NCI-H1092 (cell line): ENCODE measurements at regions not wholly inside any gene's neighbourhood (a gene's known extent, or its start where the extent isn't known, plus 50 kb on each side); places are given as distances from the start of the nearest gene placed in this dataset.
"Not testable (repeated sequence)": the region's sequence is repeated elsewhere in the genome, so short reads cannot be mapped to it uniquely, and the experiment has no call there.

Experiments
- DNase-seq: peaks from one replicate; lab custom pipeline; 2025; lab: John Stamatoyannopoulos, UW

DNA sequence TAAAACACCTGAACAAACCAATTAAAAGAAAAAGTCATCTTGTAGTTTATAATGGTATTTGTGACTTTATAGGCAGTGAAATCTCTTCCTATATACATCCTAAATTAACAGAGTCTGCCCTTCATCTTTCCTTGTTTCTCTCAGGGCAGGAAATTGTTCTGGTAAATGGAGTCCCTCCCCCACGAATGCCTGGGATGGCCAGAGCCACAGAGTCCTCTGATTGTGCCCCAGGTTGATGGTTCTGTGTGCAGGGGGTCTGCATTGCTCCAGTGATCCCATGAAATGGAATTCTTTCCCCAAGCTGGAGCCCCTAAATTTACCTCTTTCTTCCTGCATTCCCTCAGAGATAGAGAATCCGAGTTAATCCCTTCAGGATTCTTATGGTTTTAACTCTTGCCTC is 155.5 kb downstream of the MTX2 start:
- DNase-seq: no peak

DNA sequence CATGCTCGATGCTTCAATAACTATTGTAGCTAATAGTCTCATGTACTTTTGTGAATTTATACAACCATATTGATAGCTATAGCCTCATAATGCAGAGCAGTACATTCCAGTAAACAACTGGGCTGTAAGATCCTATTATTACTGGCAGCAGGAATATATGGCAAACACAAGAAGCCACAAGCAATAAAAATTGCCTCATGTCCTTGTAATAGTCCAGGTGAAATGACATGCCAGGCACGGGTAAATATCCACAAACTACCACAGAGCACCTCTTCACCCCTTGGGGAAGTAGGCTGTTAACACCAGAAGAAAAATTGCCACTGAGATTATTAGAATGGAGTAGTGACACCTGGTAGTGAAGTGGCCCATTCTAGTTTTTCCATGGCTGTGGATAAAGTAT is 158.3 kb downstream of the MTX2 start:
- DNase-seq: no peak

DNA sequence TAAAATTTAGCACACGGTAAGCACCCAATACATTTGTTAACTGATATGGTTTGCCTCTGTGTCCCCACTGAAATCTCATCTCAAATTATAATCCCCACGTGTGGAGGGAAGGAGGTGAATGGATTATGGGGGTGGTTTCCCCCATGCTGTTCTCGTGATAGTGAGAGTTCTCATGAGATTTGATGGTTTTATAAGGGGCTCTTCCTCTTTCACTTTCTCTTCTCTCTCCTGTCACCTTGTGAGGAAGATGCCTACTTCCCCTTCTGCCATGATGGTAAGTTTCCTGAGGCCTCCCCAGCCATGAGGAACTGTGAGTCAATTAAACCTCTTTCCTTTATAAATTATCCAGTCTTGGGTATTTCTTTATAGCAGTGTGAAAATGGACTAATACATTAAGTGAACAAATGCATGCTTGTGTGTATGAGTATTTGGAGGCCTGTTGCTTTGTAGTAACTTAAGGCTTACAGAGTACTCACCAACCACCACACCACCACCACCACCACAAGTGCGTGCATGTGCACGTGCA is 159.8 kb downstream of the MTX2 start:
- DNase-seq: not testable (repeated sequence)

DNA sequence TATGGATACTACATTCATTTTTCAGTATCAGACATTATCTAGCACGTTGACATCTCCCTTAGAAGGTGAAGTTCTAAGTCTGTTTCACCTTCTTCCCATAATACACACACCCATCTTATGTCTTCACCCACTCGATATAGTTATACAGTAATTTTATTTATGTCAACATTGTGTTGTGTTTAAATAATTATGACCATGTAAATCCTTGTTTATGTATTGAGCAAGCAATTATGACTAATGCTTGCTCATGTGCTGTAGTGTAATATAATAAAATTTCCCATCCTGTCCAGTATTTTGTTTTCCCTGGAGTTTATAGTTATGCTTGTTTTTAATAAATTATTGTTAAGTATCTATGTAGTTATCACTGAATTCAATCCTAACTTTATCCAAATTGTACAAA is 163.2 kb downstream of the MTX2 start:
- no peak for DNase-seq

DNA sequence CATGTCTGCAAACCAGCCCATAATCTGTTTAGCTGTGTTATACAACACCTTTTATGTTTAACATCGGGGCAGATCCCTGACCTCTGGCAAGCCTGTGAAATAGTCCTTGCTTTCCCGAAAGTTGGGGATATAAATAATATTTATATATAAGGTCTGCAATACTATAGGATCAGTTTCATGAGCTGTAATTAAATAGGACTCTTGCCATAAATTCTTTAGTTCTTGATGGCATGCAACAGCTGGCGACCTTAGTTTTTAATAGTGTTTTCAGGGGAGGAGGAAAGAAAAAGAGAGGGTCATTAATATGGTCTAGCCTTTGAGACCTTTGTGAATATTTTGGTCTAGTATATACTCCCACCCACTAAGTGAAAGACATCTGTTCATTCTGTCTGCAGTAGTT is 166.5 kb downstream of the MTX2 start:
- DNase-seq: no peak

DNA sequence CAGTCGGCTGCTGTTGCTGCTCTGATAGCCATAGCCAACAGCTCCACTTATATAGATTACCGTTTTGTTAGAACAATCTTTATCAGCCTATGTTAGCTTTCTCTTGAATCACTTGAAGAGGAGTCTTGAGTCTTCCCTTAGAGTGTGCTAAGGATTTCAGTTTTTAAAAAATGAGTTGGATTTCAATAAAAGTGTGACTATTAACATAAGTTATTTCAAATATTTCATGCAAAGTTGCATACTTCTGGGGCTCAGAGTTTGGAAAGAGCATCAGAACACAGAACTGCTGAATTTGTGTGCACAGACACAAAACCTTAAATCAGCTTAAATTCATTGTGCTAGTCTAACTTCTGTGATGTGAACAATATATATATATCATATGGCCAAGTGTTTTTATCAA is 174.7 kb downstream of the MTX2 start:
- no peak for DNase-seq

DNA sequence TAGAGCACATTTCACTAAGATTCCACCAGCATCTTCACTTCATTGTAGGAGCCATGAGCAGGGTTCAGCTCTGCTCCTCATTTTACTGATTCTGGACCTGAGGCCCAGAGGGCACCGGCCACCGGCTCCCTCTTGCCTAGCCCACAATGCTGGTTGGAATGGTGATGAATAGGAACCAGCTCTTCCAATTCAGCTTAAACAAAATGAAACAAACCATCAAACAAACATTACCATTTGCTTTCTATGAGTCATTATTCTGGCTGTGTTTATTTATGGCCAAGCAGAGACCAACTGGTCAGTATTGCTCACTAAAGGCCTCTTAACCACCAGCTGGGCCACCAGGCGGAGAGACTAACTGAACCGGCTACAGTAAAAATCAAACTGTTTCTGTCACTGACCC is 176.7 kb downstream of the MTX2 start:
- DNase-seq: no peak

DNA sequence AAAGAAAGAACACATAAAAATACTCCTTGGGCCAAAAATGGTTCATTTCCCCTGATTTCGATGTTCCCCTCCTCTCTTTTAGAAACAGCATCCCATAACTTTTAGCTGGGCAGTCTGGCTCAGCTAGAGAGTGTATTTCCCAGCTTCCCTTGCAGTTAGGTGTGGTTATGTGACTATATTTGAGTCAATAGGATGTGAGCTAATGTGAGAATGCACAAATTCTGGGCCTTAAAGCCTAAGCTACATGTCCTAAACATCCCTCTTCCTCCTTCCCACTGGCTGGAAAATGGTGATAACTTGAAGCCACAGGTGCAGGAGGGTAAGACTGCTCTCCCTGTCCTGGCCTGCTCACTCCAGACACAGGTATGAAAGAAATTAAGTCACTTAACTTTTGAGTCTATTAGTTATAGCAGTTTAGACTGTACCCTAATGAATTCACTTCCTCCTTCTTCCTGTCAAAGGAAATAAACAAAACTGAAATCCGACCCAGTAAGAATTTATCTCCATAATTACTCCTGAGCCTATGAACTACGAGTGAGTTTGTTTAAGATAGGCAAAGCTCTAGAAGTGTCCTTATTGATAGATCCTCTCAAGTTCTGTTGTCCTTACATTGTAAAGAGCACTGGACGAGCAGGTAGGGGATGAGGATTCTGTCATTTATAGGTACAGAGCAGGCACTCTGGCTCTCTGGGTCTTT is 177.6 kb downstream of the MTX2 start:
- no peak for DNase-seq

DNA sequence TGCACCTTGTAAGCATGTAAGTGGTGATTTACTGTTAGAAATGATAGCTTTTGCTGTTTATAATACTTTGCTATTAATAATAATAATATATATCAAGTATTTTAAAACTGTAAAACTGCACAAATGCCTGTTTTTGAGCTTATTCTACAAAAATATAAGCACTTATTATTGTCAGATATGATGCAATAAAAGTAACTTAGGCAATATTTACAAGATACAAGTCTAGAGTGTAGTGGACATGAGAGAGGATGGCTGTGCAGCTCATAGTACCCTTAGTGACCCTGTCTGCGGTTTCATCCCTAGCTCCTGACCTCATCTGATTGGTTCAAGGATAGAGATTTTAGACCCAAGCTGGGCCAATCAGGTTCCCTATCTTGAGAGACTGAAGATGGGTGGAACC is 178.4 kb downstream of the MTX2 start:
- DNase-seq: no peak

DNA sequence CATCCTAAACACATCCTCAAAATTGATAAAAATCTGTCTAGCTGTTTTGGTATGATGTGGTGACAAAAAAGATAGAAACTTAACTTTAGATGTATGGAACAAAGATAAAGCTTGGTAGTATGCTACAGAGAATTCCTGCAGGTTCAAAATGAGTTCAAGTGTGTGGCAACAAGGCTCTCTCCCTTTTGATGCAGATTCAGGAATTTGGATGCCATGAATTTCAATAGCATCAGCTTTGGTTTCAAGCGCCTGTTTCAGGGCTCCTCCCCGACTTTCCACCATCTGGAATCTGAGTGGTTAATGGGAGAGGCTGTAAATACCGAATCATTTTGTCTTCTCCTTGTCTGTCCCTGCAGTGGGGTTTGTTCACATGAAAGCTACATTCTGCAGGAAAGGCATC is 180.6 kb downstream of the MTX2 start:
- no peak for DNase-seq

DNA sequence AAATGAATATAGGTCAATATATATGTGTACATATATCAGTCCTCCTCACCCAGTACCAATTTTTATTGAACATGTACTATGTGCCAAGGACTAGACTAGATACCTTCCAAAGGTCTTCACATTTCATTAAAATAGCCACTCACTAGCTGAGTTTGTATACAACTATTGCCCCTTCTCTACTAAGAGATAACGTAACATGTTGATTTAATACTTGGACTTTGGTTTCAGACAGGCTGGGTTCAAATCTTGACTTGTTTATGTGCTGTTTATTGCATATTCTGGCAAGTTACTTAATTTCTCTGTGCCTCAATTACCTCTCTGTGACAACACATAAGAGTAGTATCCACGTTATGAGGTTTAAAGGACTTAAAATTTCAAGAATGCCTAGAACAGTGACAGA is 184.5 kb downstream of the MTX2 start:
- no peak for DNase-seq

DNA sequence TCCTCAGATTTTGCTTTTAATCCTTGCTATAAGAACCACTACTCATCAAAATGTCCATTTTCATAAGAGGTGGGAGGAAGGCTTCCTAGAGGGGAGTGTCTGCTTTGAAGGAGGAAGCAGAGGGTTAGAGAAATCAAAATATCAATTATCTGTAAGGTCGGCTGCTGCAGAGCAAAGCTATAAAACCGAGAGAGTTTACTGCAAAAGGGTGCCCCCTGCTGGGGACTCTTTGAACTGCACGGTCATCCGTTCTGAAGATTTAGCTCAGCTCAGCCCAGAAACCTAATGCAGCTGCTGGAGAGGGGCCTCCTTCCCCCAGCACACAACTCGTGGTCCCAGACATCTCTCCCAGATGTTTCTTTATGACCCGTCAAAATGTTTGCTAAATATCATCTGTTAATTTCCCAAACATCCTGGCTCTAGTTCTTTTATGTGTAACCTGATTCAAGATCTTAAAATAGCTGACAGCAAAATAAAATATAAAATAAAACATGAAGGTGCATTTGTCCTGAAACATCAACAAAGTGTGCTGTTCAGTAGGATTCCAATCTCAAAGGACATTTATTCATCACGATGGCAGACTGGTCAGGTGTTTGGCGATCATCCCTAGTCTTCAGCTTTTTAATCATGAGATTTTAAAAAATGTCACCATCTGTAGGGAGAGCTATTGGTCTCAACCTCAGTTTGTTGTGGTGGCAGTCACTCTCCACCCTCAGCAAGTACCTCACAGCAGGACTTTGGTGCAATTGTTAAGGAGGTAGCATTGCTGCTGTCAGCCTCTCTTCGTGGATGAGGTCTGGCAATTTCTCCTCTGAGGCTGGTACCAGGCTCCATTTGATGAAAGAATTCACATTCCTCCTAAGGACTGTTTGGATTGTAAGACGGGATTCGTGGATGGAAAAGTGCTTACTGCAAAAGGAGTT is 185.9 kb downstream of the MTX2 start:
- DNase-seq: peak; percentile 51

DNA sequence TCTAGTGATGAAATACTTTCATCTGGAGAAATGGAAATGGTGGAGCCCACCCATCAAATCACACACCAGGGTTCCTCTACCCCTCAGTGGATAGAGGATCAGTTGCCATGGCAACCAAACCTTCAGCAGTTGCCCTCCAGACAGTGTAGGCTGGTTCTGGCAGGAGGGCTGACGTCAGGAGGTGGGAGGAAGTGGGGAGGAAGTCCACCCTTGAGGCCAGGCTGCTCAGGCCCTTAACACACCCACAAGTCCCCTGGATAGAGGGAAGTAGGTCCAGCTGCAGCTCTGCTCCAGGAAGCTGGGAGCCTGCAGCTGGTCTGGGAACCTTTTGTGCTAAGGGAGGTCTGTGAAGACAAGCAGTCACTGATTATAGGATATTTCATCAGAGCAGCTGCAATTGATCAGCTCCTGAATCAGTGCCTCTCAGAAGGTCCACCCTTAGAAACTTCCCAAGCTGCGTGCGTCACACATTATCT is 186.6 kb downstream of the MTX2 start:
- no peak for DNase-seq

DNA sequence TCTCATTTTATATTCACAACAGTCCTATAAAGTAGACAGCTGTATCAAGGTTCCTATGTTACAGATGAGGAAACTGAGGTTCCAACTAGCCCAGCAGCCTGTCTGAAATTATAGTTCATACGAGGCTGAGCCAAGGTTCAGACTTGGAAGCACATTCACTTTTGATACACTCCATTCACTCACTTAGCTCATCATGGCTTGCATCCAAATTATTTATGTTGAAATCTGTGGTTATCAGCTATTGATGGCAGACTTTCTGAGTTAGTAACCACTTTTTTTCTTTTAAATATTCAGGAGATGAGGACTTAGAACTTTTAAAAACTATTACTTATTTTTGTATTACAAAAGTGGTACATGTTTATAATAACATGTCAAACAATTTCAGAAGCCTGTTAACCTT is 188.2 kb downstream of the MTX2 start:
- no peak for DNase-seq

DNA sequence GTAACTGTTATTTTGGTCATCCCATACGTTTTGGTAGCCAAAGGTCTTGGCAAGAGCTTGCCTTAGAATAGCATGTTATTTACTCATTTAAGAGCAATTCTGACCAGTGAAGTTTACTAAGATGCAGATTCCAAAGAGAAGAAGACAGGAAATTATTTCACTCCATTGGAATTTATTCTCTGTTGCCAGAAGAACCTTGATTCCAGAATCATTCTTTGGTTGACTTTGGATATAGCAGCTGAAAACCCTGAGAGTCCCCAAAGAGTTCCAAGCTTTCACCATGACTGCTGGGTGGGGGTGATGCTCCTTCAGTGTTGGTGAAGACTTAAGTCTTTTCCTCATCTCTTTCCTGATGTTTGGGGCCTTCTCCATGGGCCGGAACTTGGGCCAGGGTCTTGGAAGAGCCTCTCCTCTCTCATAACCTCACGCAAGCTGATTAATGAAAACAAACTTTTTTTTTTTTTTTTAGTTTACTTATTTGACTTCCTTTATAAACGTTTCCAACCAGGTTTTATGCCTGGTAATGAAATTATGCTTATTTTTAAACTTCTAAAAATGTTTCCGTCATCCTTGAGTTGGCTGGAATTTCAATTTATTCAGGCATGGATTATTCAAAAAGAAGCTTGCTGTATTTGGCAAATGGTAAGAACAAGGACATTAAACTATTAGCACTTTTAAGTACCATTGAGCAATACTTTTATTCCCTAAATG is 192.0 kb downstream of the MTX2 start:
- no peak for DNase-seq

DNA sequence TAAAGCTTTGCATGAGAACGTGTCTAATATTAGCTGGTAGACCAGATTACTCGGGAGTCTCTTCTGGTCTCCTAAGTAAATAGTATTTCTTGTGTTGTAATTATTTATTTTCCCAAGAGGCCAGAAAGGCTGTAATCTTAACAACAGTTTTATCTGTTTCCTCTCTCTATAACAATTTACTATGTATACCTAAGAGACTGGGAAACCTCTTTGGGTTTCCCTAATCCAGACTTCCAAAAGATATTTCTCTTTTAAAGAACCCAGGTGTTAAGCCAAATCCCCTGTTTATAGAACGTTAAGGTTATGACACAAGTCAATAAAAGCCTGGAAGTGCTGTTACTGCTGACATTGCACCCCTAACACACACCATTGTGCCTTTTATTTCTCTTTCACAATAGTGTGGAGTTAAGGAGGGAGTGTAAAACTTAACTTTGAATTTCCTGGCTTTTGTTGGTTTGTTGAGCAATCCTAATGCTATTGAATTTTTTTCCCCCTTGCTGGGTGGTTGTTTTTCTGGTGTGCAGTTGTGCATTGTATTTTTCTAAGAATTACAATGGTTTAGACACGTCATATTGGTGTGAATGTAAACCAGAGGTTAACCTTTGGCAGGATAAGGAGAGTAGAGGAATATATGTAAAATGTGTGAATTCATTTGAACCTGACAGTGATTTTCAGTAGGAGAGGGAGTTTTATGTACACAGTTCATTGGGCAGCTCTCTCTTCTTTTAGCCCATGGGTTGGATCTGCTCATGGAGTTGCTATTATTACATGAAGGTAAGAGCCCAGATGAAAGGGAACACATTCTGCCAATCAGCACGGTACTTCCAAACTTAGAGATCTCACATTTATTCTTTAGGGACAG is 192.8 kb downstream of the MTX2 start:
- no peak for DNase-seq

DNA sequence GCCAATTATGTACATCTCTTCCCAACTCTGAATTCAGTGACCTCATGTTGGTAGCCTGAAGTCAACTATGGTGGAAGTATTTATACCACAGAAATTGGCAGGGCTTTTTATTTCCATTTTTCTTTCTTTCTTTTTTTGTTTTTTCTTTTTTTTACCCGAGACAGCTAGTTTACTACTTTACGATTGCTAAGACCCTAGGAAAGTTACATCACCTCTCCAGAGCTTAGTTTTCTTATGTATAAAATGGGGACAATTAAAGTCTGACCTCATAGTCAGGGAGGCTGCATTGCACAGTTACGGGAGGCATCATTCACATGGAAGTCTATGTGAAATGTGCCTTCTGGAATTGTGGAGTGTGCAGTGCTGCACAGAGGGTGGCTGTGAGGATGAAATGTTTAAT is 194.3 kb downstream of the MTX2 start:
- DNase-seq: no peak

DNA sequence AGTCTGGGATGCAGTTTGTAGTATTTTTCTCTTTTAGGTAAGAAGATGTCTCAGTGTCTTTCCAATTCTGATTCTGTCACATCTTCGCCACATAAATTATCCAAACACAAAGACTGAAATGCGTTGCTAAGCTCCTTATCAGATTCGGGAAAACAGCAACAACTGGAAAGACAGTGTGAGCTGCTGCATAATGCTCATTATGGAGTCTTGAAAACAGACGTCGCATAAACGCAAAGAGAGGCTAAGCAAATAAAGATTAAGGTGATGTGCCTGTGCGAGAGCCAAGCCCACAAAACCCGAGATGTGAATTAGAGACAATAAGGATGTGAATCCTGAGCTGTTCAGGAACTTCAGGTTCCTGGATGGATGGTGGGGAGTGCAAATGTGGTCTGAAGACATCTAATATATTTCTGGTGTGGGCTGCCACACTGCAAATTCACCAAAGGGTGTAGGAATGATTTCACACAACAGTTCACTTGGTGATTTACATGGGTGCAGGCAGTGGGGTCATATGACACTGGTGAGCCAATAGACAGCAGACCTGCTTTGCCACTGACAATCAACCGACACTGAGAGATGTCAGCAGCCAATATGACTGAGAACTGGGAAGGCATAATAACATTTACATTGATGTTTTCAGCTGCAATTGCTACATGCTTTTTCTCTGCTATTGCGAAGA is 195.8 kb downstream of the MTX2 start:
- no peak for DNase-seq

DNA sequence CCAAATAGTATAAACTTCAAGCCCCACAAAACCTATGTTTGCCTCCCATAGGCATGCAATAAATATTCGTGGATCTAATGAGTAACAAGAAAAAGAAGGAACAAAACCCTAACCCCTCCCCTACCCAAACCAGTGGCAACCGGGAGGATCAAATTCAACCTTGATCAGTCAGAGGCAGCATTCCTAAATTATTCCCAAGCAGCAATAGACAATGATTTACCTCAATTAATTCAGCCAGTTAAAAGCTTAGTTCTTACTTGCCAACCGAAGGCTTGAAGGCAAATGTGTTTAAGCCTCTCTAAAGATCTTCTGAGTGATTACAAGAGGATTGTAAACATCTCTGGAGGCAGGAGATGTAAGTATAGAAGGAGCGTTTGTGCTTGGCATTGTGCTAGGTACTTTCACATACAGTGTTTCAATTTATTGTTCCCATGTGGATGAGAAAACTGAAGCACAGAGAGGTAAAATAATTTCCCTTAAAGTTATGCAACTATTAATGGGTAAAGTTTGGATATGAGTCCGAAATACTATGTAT is 197.7 kb downstream of the MTX2 start:
- DNase-seq: no peak

DNA sequence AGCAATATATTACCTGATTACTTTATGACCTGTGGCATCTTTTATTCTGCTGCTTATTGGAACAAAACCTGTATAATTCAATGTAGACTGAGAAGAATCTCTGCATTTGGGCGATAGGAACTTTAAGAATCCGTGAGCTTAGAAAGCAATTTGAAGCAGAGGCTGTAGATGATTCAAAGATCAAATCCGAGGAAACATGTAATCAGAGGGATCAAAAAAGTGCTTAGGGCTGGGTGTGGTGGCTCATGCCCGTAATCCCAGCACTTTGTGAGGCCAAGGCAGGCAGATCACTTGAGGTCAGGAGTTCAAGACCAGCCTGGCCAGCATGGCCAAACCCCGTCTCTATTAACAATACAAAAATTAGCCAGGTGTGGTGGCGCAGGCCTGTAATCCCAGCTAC is 198.4 kb downstream of the MTX2 start:
- no peak for DNase-seq
